ENCODE measurements at regions not wholly inside any gene's neighbourhood (a gene's known extent, or its start where the extent isn't known, plus 50 kb on each side); places are given as distances from the start of the nearest gene placed in this dataset.

- no peak overlapping the region for H3K4me3 Mint-ChIP-seq
- intact Hi-C loops (cut with micrococcal nuclease) = no loop called here
- ChIA-PET POLR2A (no interaction called here), CTCF (no interaction called here)
- H3K9me3 Mint-ChIP-seq = no peaks in the 10 kb centered on the region
- no peaks in the 10 kb centered on the region for H3K4me1 Mint-ChIP-seq
- DNase-seq (no peak), ATAC-seq (ENCODE audit: low read depth) (no peak)
- no peak for TF ChIP-seq CTCF (IDR thresholded peaks at IDR 0.05)
- H3K27ac Mint-ChIP-seq = no peak overlapping the region
- no peaks in the 10 kb centered on the region for H3K36me3 Mint-ChIP-seq (ENCODE audit: low read depth)
- peaks cover 15% of the 10 kb centered on the region for H3K27me3 Mint-ChIP-seq
Observed at GRCh38 chr7:25765110-25765655, 386.8 kb upstream of the NFE2L3 start.

- H3K36me3 Mint-ChIP-seq (ENCODE audit: low read depth) = no peaks in the 10 kb centered on the region
- intact Hi-C loops (cut with micrococcal nuclease) = no loop called here
- DNase-seq (no peak), ATAC-seq (ENCODE audit: low read depth) (no peak)
- no peaks in the 10 kb centered on the region for H3K9me3 Mint-ChIP-seq
- TF ChIP-seq CTCF (IDR thresholded peaks at IDR 0.05) = no peak
- POLR2A ChIA-PET = no interaction called here
- H3K4me1 Mint-ChIP-seq = no peaks in the 10 kb centered on the region
- peaks cover 6% of the 10 kb centered on the region for H3K27me3 Mint-ChIP-seq
- CTCF ChIA-PET = no interaction called here
- H3K4me3 Mint-ChIP-seq = no peak overlapping the region
- no peak overlapping the region for H3K27ac Mint-ChIP-seq
Observed at GRCh38 chr7:25770235-25770634, 381.8 kb upstream of the NFE2L3 start.

GRCh38 chr7:25770670-25771069 lies 381.3 kb upstream of the NFE2L3 start:
- no peaks in the 10 kb centered on the region for H3K9me3 Mint-ChIP-seq
- ChIA-PET POLR2A (no interaction called here), CTCF (no interaction called here)
- no peaks in the 10 kb centered on the region for H3K36me3 Mint-ChIP-seq (ENCODE audit: low read depth)
- TF ChIP-seq CTCF (IDR thresholded peaks at IDR 0.05) = no peak
- H3K4me3 Mint-ChIP-seq = no peak overlapping the region
- H3K27me3 Mint-ChIP-seq = peaks cover 6% of the 10 kb centered on the region
- ATAC-seq (ENCODE audit: low read depth) (no peak), DNase-seq (no peak)
- no peak overlapping the region for H3K27ac Mint-ChIP-seq
- intact Hi-C loops (cut with micrococcal nuclease) = no loop called here
- no peaks in the 10 kb centered on the region for H3K4me1 Mint-ChIP-seq

GRCh38 chr7:25771491-25771890 lies 380.5 kb upstream of the NFE2L3 start:
- no peak overlapping the region for H3K4me3 Mint-ChIP-seq
- intact Hi-C loops (cut with micrococcal nuclease) = no loop called here
- ChIA-PET POLR2A (no interaction called here), CTCF (no interaction called here)
- H3K27me3 Mint-ChIP-seq = peaks cover 6% of the 10 kb centered on the region
- TF ChIP-seq CTCF (IDR thresholded peaks at IDR 0.05) = no peak
- no peaks in the 10 kb centered on the region for H3K4me1 Mint-ChIP-seq
- ATAC-seq (ENCODE audit: low read depth) (no peak), DNase-seq (no peak)
- H3K9me3 Mint-ChIP-seq = no peaks in the 10 kb centered on the region
- no peak overlapping the region for H3K27ac Mint-ChIP-seq
- H3K36me3 Mint-ChIP-seq (ENCODE audit: low read depth) = no peaks in the 10 kb centered on the region

- Mint-ChIP-seq H3K27me3 (peaks cover 6% of the 10 kb centered on the region), H3K4me1 (no peaks in the 10 kb centered on the region), H3K4me3 (no peak overlapping the region), H3K27ac (no peak overlapping the region), H3K9me3 (no peaks in the 10 kb centered on the region), H3K36me3 (ENCODE audit: low read depth) (no peaks in the 10 kb centered on the region)
- intact Hi-C loops (cut with micrococcal nuclease) = no loop called here
- ATAC-seq (ENCODE audit: low read depth) (no peak), DNase-seq (no peak)
- ChIA-PET CTCF (no interaction called here), POLR2A (no interaction called here)
- no peak for TF ChIP-seq CTCF (IDR thresholded peaks at IDR 0.05)
Observed at GRCh38 chr7:25772802-25773201, 379.2 kb upstream of the NFE2L3 start.
